ENCODE measurements at regions not wholly inside any gene's neighbourhood (a gene's known extent, or its start where the extent isn't known, plus 50 kb on each side); places are given as distances from the start of the nearest gene placed in this dataset.

DNA sequence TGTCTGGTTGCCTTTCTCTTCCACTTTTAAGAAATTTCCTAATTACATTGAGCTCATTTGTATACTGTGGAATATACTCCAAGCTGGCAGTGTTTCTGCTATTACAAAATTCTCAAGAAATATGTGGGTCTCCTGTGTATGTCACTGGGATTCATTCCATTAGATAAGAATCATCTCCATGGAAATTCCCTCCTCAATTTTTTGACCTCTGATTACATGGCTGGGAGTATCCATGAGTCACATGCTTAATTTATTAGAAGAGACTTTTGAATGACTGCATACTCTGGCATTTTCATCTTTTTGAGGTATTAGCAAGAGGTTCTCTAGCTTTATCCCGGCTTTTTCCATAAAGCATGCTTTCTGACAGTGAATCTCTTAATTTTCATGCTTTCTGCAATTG is 665.5 kb upstream of the CNTNAP5 start:
- H3K36me3 Mint-ChIP-seq: no peaks in the 10 kb centered on the region
- peaks cover 1 to 11% (median 7%) of the 10 kb centered on the region in 7 donors for H3K9me3 Mint-ChIP-seq
- H3K36me3 ChIP-seq (ENCODE audit: control insufficient read depth, insufficient read depth, low read length): no peaks in the 10 kb centered on the region
- no peak overlapping the region for H3K27ac Mint-ChIP-seq
- H3K9me3 ChIP-seq (ENCODE audit: control insufficient read depth in 2 of 2, low read length in 2 of 2): peaks cover 0 to 3% of the 10 kb centered on the region in 2 experiments
- no peak overlapping the region for H3K4me3 ChIP-seq (ENCODE audit: low read depth, low read length)
- H3K27me3 Mint-ChIP-seq: no peaks in the 10 kb centered on the region
- no peak overlapping the region for H3K27ac ChIP-seq (ENCODE audit: insufficient read depth, low read length, poor library complexity, severe bottlenecking)
- H3K4me3 Mint-ChIP-seq: no peak overlapping the region
- DNase-seq (no peak), ATAC-seq (ENCODE audit: low read depth in 2 of 2) (no peak)
- H3K27me3 ChIP-seq (ENCODE audit: control insufficient read depth, insufficient read depth, low read length): no peaks in the 10 kb centered on the region
- H3K4me1 ChIP-seq (ENCODE audit: control insufficient read depth, insufficient read depth, low read length, poor library complexity, severe bottlenecking): no peaks in the 10 kb centered on the region
- no peaks in the 10 kb centered on the region for H3K4me1 Mint-ChIP-seq

DNA sequence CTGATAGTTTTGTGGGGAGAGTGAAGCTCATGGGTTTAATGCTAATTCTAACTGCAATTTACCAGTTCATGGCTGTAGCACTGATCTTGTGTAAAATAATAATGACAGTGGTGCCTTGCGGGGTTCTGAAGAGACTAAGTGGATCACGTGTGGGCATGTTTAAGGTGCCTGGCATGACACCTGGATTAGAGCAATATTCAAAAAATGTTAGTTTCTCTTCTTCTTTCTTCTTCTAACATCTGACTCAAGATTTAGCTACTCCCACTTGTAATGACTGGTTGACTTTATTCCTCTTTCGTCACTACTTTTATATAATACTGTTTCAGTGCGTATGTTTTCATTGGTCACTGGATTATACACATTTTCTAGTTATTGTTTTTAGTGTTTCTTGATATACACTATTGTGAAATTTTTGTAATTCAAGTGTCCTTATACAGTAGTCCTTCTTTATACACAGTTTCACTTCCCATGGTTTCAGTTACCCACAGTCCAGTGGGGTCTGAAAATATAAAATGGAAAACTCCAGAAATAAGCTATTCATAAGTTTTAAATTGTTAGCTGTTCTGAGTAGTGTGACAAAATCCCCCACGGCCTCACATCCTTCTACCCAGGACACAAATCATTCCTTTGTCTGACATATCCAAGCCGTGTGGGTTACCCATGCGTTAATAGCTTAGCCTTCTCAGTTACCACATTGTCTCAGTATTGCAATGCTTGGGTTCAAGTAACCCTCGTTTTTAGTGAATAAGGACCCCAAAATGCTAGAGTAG is 662.2 kb upstream of the CNTNAP5 start:
- Mint-ChIP-seq H3K4me1 (no peaks in the 10 kb centered on the region), H3K4me3 (no peak overlapping the region), H3K36me3 (no peaks in the 10 kb centered on the region), H3K27me3 (no peaks in the 10 kb centered on the region), H3K9me3 (peaks cover 3 to 24% (median 15%) of the 10 kb centered on the region in 7 donors), H3K27ac (no peak overlapping the region)
- DNase-seq (no peak), ATAC-seq (ENCODE audit: low read depth in 2 of 2) (no peak)
- no peak overlapping the region for H3K4me3 ChIP-seq (ENCODE audit: low read depth, low read length)
- no peaks in the 10 kb centered on the region for H3K36me3 ChIP-seq (ENCODE audit: control insufficient read depth, insufficient read depth, low read length)
- no peak overlapping the region for H3K27ac ChIP-seq (ENCODE audit: insufficient read depth, low read length, poor library complexity, severe bottlenecking)
- H3K4me1 ChIP-seq (ENCODE audit: control insufficient read depth, insufficient read depth, low read length, poor library complexity, severe bottlenecking): no peaks in the 10 kb centered on the region
- H3K9me3 ChIP-seq (ENCODE audit: control insufficient read depth in 2 of 2, low read length in 2 of 2): peaks cover 0 to 3% of the 10 kb centered on the region in 2 experiments
- no peaks in the 10 kb centered on the region for H3K27me3 ChIP-seq (ENCODE audit: control insufficient read depth, insufficient read depth, low read length)

DNA sequence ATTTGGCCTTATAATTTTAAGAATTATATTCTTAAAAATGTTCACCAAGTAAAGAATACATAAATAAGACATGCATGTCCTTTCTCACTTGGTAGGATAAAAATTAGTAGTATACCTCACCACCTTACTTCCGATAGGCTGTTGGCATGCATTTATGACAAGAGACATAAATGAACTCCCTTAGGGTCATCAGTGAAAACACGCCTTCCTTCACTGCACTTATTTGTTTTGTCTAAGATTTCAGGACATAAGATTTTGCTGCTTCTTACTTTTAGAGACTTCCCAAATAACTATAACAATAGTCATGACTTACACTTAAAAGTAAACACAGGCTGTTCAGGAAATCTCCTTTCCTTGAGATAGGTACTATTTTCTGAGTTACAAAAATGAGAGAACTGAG is 661.3 kb upstream of the CNTNAP5 start:
- Mint-ChIP-seq H3K36me3 (no peaks in the 10 kb centered on the region), H3K4me3 (no peak overlapping the region), H3K9me3 (peaks cover 3 to 28% (median 15%) of the 10 kb centered on the region in 7 donors), H3K27ac (no peak overlapping the region), H3K27me3 (no peaks in the 10 kb centered on the region), H3K4me1 (no peaks in the 10 kb centered on the region)
- no peak overlapping the region for H3K27ac ChIP-seq (ENCODE audit: insufficient read depth, low read length, poor library complexity, severe bottlenecking)
- no peak for ATAC-seq (ENCODE audit: low read depth in 2 of 2)
- no peaks in the 10 kb centered on the region for H3K27me3 ChIP-seq (ENCODE audit: control insufficient read depth, insufficient read depth, low read length)
- DNase-seq: no peak
- no peaks in the 10 kb centered on the region for H3K36me3 ChIP-seq (ENCODE audit: control insufficient read depth, insufficient read depth, low read length)
- peaks cover 0 to 3% of the 10 kb centered on the region in 2 experiments for H3K9me3 ChIP-seq (ENCODE audit: control insufficient read depth in 2 of 2, low read length in 2 of 2)
- H3K4me3 ChIP-seq (ENCODE audit: low read depth, low read length): no peak overlapping the region
- H3K4me1 ChIP-seq (ENCODE audit: control insufficient read depth, insufficient read depth, low read length, poor library complexity, severe bottlenecking): no peaks in the 10 kb centered on the region

DNA sequence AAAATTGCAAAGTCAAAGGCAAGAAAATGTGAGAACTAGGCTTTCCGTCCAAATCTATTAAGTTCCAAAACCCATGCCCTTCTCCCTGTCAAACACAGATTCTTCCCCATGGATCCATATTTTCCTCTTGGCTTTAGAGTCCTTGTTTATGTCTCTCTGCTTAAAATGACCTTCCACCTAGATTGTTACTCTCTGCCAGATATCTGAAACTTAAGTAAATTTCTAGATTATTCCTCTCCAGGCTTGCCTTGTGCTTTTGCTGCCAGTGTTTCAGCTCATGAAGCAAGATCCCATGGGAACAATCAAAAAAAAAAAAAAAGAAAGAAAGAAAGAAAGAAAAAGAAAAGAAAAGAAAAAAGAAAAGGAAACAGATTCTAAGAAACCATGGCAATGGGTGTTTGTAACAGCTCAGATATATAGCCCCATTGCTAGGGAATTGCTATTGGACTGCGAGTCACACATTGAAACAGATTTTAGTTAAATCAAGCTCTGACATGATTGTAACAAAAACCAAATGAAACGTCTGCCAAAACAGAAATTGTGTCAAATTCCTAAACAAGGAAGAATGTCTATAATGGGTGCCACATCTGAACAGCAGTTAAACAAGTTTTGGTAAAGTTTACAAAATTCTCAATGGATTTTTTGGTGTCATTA is 660.7 kb upstream of the CNTNAP5 start:
- Histone ChIP-seq H3K27me3 (ENCODE audit: control insufficient read depth, insufficient read depth, low read length) (no peaks in the 10 kb centered on the region), H3K27ac (ENCODE audit: insufficient read depth, low read length, poor library complexity, severe bottlenecking) (no peak overlapping the region), H3K4me1 (ENCODE audit: control insufficient read depth, insufficient read depth, low read length, poor library complexity, severe bottlenecking) (no peaks in the 10 kb centered on the region), H3K9me3 (ENCODE audit: control insufficient read depth in 2 of 2, low read length in 2 of 2) (peaks cover 0 to 3% of the 10 kb centered on the region in 2 experiments), H3K4me3 (ENCODE audit: low read depth, low read length) (no peak overlapping the region), H3K36me3 (ENCODE audit: control insufficient read depth, insufficient read depth, low read length) (no peaks in the 10 kb centered on the region)
- H3K27ac Mint-ChIP-seq: no peak overlapping the region
- peaks cover 3 to 32% (median 16%) of the 10 kb centered on the region in 7 donors for H3K9me3 Mint-ChIP-seq
- no peaks in the 10 kb centered on the region for H3K36me3 Mint-ChIP-seq
- DNase-seq (no peak), ATAC-seq (ENCODE audit: low read depth in 2 of 2) (no peak)
- H3K4me1 Mint-ChIP-seq: no peaks in the 10 kb centered on the region
- H3K27me3 Mint-ChIP-seq: no peaks in the 10 kb centered on the region
- H3K4me3 Mint-ChIP-seq: no peak overlapping the region

DNA sequence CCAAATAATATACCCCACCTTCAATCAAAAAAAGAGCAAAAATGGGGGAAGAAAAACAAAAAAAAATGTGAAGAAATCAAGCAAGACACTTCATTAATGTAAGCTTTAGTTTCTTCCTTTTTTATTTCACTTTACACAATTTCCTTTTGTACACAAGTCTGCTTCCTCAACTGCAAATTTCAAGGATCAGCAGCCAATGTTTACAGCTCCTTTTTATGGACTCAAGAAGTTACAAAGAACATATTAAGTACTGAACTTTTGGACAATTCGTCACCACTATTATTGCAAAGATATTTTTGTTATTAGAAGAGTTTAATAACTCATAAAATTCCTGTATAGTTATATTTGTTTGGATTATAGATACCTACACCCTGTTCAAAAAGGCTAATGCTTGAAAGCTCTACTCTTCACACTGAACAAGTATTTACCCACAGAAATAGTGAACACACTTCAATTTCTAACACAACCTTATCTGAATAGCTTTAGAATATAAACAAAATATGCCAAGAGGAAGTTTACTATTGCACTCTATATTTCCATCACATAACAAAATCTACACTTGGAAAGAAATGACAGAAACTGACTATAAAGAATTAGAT is 658.7 kb upstream of the CNTNAP5 start:
- no peaks in the 10 kb centered on the region for H3K36me3 ChIP-seq (ENCODE audit: control insufficient read depth, insufficient read depth, low read length)
- no peak overlapping the region for H3K27ac ChIP-seq (ENCODE audit: insufficient read depth, low read length, poor library complexity, severe bottlenecking)
- no peaks in the 10 kb centered on the region for H3K27me3 ChIP-seq (ENCODE audit: control insufficient read depth, insufficient read depth, low read length)
- Mint-ChIP-seq H3K4me3 (no peak overlapping the region), H3K4me1 (no peaks in the 10 kb centered on the region), H3K27ac (no peak overlapping the region), H3K9me3 (peaks cover 1 to 25% (median 16%) of the 10 kb centered on the region in 7 donors), H3K27me3 (no peaks in the 10 kb centered on the region), H3K36me3 (no peaks in the 10 kb centered on the region)
- ATAC-seq (ENCODE audit: low read depth in 2 of 2) (no peak), DNase-seq (no peak)
- H3K4me1 ChIP-seq (ENCODE audit: control insufficient read depth, insufficient read depth, low read length, poor library complexity, severe bottlenecking): no peaks in the 10 kb centered on the region
- no peak overlapping the region for H3K4me3 ChIP-seq (ENCODE audit: low read depth, low read length)
- peaks cover 0 to 2% of the 10 kb centered on the region in 2 experiments for H3K9me3 ChIP-seq (ENCODE audit: control insufficient read depth in 2 of 2, low read length in 2 of 2)

DNA sequence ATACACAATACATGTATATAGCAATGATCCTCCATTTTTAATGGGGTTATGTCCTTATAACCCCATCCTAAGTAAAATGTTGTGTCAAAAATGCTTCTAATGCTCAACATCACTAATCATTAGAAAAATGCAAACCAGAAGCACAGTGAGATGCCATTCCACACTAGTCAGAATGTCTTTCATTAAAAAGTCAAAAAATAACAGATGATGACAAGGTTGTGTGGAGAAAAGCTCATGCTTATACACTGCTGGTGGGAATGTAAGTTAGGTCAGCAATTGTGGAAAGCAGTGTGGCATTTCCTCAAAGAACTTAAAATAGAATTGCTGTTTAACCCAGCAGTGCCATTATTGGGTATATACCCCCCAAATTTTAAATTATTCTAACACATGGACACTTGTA is 654.9 kb upstream of the CNTNAP5 start:
- no peak overlapping the region for H3K27ac Mint-ChIP-seq
- H3K4me3 Mint-ChIP-seq: no peak overlapping the region
- Histone ChIP-seq H3K27ac (ENCODE audit: insufficient read depth, low read length, poor library complexity, severe bottlenecking) (no peak overlapping the region), H3K36me3 (ENCODE audit: control insufficient read depth, insufficient read depth, low read length) (no peaks in the 10 kb centered on the region), H3K9me3 (ENCODE audit: control insufficient read depth in 2 of 2, low read length in 2 of 2) (peaks cover 0 to 2% of the 10 kb centered on the region in 2 experiments), H3K4me1 (ENCODE audit: control insufficient read depth, insufficient read depth, low read length, poor library complexity, severe bottlenecking) (no peaks in the 10 kb centered on the region), H3K4me3 (ENCODE audit: low read depth, low read length) (no peak overlapping the region), H3K27me3 (ENCODE audit: control insufficient read depth, insufficient read depth, low read length) (no peaks in the 10 kb centered on the region)
- ATAC-seq (ENCODE audit: low read depth in 2 of 2): no peak
- no peaks in the 10 kb centered on the region for H3K27me3 Mint-ChIP-seq
- H3K4me1 Mint-ChIP-seq: no peaks in the 10 kb centered on the region
- no peaks in the 10 kb centered on the region for H3K36me3 Mint-ChIP-seq
- DNase-seq: no peak
- H3K9me3 Mint-ChIP-seq: peaks cover 1 to 33% (median 12%) of the 10 kb centered on the region in 7 donors

DNA sequence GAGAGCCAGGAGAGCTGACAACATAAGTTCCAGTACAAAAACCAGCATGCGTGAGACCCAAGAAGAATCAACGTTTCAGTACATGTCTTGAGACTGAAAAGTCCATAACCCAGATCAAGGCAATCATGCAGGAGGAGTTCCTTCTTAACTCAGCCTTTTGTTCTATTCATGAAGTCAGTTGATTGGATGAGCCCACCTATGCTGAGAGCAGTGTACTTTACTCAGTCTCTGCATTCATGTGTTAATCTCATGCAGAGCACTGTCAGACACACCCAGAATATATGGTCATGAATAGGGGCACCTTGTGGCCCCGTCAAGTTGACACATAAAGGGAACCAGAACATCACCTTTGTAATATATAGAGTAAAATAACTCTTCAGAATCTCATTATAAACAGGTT is 653.6 kb upstream of the CNTNAP5 start:
- peaks cover 1 to 25% (median 8%) of the 10 kb centered on the region in 7 donors for H3K9me3 Mint-ChIP-seq

More for the DNA sequence above, 653.6 kb upstream of the CNTNAP5 start:
- DNase-seq (no peak), ATAC-seq (ENCODE audit: low read depth in 2 of 2) (no peak)
- H3K36me3 Mint-ChIP-seq: no peaks in the 10 kb centered on the region
- no peak overlapping the region for H3K4me3 Mint-ChIP-seq
- Histone ChIP-seq H3K4me1 (ENCODE audit: control insufficient read depth, insufficient read depth, low read length, poor library complexity, severe bottlenecking) (no peaks in the 10 kb centered on the region), H3K27me3 (ENCODE audit: control insufficient read depth, insufficient read depth, low read length) (no peaks in the 10 kb centered on the region), H3K27ac (ENCODE audit: insufficient read depth, low read length, poor library complexity, severe bottlenecking) (no peak overlapping the region), H3K36me3 (ENCODE audit: control insufficient read depth, insufficient read depth, low read length) (no peaks in the 10 kb centered on the region), H3K9me3 (ENCODE audit: control insufficient read depth in 2 of 2, low read length in 2 of 2) (peaks cover 0 to 2% of the 10 kb centered on the region in 2 experiments), H3K4me3 (ENCODE audit: low read depth, low read length) (no peak overlapping the region)
- no peak overlapping the region for H3K27ac Mint-ChIP-seq
- no peaks in the 10 kb centered on the region for H3K4me1 Mint-ChIP-seq
- no peaks in the 10 kb centered on the region for H3K27me3 Mint-ChIP-seq

Measured in CD4-positive, CD25-positive, alpha-beta regulatory T cell (primary cell).